CD4-positive, alpha-beta memory T cell (primary cell): ENCODE measurements at regions not wholly inside any gene's neighbourhood (a gene's known extent, or its start where the extent isn't known, plus 50 kb on each side); places are given as distances from the start of the nearest gene placed in this dataset.
"Not testable (repeated sequence)": the region's sequence is repeated elsewhere in the genome, so short reads cannot be mapped to it uniquely, and the experiment has no call there.

ENCODE experiments used
- CTCF ChIA-PET: fragments of 350-600 bp; sonication (Branson Sonifier 250); formaldehyde crosslinking; loops from one replicate; lab custom pipeline; 2021; ENCODE audit warnings: inconsistent platforms; ENCODE audit not compliant: partially characterized antibody; lab: Charles Lee
- POLR2A ChIA-PET: fragments of 350-600 bp; sonication (Branson Sonifier 250); formaldehyde crosslinking; loops from one replicate; lab custom pipeline; 2021; ENCODE audit not compliant: partially characterized antibody; lab: Charles Lee
- DNase-seq, 5 donors: peaks; one replicate each; pipeline versions ENCODE4 v3.0.0 to v3.0.0-alpha.2; 2020 to 2022; ENCODE audit warnings: mixed read lengths in 1 of 5
- H3K27ac ChIP-seq: one replicate; pipeline ENCODE4 v1.7.0; 2013; ENCODE audit warnings: low read depth, low read length
- H3K27me3 ChIP-seq: 2 replicates; pipeline ENCODE4 v1.7.0; 2013; ENCODE audit warnings: mild to moderate bottlenecking, low read length, moderate library complexity; ENCODE audit not compliant: insufficient read depth
- H3K36me3 ChIP-seq: 2 replicates; pipeline ENCODE4 v1.7.0; 2013; ENCODE audit warnings: mild to moderate bottlenecking, low read length, moderate library complexity; ENCODE audit not compliant: insufficient read depth
- H3K4me1 ChIP-seq: 2 replicates; pipeline ENCODE4 v1.7.0; 2013; ENCODE audit warnings: mild to moderate bottlenecking, low read length, moderate library complexity; ENCODE audit not compliant: insufficient read depth
- H3K4me3 ChIP-seq, 2 donors: one replicate each; pipeline ENCODE4 v1.7.0; 2013; ENCODE audit warnings: low read length in 2 of 2, mild to moderate bottlenecking in 1 of 2
- H3K9me3 ChIP-seq, 2 donors: one replicate each; pipeline ENCODE4 v1.7.0; 2013; ENCODE audit warnings: low read length in 2 of 2, control low read depth in 1 of 2; ENCODE audit not compliant: control insufficient read depth in 1 of 2
- H3K27ac Mint-ChIP-seq, 7 donors: one replicate each; pipeline ENCODE4 v1.8.0; 2020 to 2021; ENCODE audit warnings: mixed read lengths in 7 of 7, mild to moderate bottlenecking in 6 of 7, inconsistent platforms in 3 of 7, moderate library complexity in 3 of 7
- H3K27me3 Mint-ChIP-seq, 2 donors: one replicate each; pipeline ENCODE4 v1.8.0; 2020 to 2021; ENCODE audit warnings: mixed read lengths in 2 of 2
- H3K36me3 Mint-ChIP-seq, 2 donors: one replicate each; pipeline ENCODE4 v1.8.0; 2020 to 2021; ENCODE audit warnings: mixed read lengths in 2 of 2, inconsistent platforms in 1 of 2, mild to moderate bottlenecking in 1 of 2
- H3K4me1 Mint-ChIP-seq, 4 donors: one replicate each; pipeline ENCODE4 v1.8.0; 2020 to 2021; ENCODE audit warnings: mixed read lengths in 4 of 4, mild to moderate bottlenecking in 1 of 4
- H3K4me3 Mint-ChIP-seq, 8 donors: one replicate each; pipeline ENCODE4 v1.8.0; 2020 to 2021; ENCODE audit warnings: mixed read lengths in 8 of 8, mild to moderate bottlenecking in 7 of 8, moderate library complexity in 6 of 8, inconsistent platforms in 3 of 8
- H3K9me3 Mint-ChIP-seq, 8 donors: one replicate each; pipeline ENCODE4 v1.8.0; 2020 to 2021; ENCODE audit warnings: mixed read lengths in 8 of 8, mild to moderate bottlenecking in 5 of 8, inconsistent platforms in 3 of 8, moderate library complexity in 1 of 8
- intact Hi-C: fragments of 100-400 bp; cut with micrococcal nuclease; formaldehyde crosslinking; loops from one replicate; pipeline ENCODE4 v1.15.1; 2023

GRCh38 chr5:91484662-91485061 is 101.5 kb upstream of the ARRDC3 start:
- intact Hi-C loops: no loop called here
- H3K27ac ChIP-seq: no peak overlapping the region
- POLR2A ChIA-PET: no interaction called here
- no peaks in the 10 kb centered on the region for H3K9me3 ChIP-seq
- no peaks in the 10 kb centered on the region for H3K36me3 Mint-ChIP-seq
- CTCF ChIA-PET: interaction anchor here (2.3 kb wide), 1 partner anchor 14 kb away, joined by 8 read pairs; no protein-coding TSS in a partner anchor
- H3K4me3 Mint-ChIP-seq: no peak overlapping the region
- no peaks in the 10 kb centered on the region for H3K27me3 Mint-ChIP-seq
- no peaks in the 10 kb centered on the region for H3K27me3 ChIP-seq
- no peak overlapping the region for H3K4me3 ChIP-seq
- H3K36me3 ChIP-seq: no peaks in the 10 kb centered on the region
- H3K4me1 ChIP-seq: no peaks in the 10 kb centered on the region
- H3K4me1 Mint-ChIP-seq: peaks cover 0 to 3% (median 1%) of the 10 kb centered on the region in 4 donors
- no peak for DNase-seq
- no peak overlapping the region for H3K27ac Mint-ChIP-seq
- peaks cover 0 to 3% (median 0%) of the 10 kb centered on the region in 8 donors for H3K9me3 Mint-ChIP-seq

- H3K36me3 Mint-ChIP-seq, H3K36me3 ChIP-seq, POLR2A ChIA-PET, H3K9me3 ChIP-seq, H3K4me1 ChIP-seq, DNase-seq, H3K27me3 ChIP-seq, H3K9me3 Mint-ChIP-seq, intact Hi-C loops, H3K27ac ChIP-seq, H3K4me3 ChIP-seq, H3K27me3 Mint-ChIP-seq: not testable (repeated sequence)
- Mint-ChIP-seq H3K27ac (peak overlapping the region in 1 of 7 donors; percentile 72), H3K4me1 (peaks cover 0 to 11% (median 5%) of the 10 kb centered on the region in 4 donors), H3K4me3 (peak overlapping the region in 3 of 8 donors; percentile 10 to 24 (median 11))
- CTCF ChIA-PET: interaction anchor here (1.0 kb wide), 1 partner anchor 19 kb away, joined by 4 read pairs; no protein-coding TSS in a partner anchor
Measured at GRCh38 chr5:91479376-91479775, 96.3 kb upstream of the ARRDC3 start.

GRCh38 chr5:91478096-91478495 is 95.0 kb upstream of the ARRDC3 start:
- ChIA-PET CTCF (no interaction called here), POLR2A (no interaction called here)
- no peak overlapping the region for H3K4me3 Mint-ChIP-seq
- no peaks in the 10 kb centered on the region for H3K27me3 Mint-ChIP-seq
- DNase-seq: no peak
- no peak overlapping the region for H3K27ac Mint-ChIP-seq
- no peaks in the 10 kb centered on the region for H3K4me1 ChIP-seq
- H3K9me3 Mint-ChIP-seq: peaks cover 0 to 2% (median 0%) of the 10 kb centered on the region in 8 donors
- H3K9me3 ChIP-seq: no peaks in the 10 kb centered on the region
- peaks cover 0 to 11% (median 5%) of the 10 kb centered on the region in 4 donors for H3K4me1 Mint-ChIP-seq
- H3K36me3 ChIP-seq: no peaks in the 10 kb centered on the region
- no peaks in the 10 kb centered on the region for H3K27me3 ChIP-seq
- no peaks in the 10 kb centered on the region for H3K36me3 Mint-ChIP-seq
- no peak overlapping the region for H3K27ac ChIP-seq
- no peak overlapping the region for H3K4me3 ChIP-seq
- intact Hi-C loops: no loop called here

GRCh38 chr5:91477408-91477807 is 94.3 kb upstream of the ARRDC3 start:
- H3K4me3 Mint-ChIP-seq: peak overlapping the region in 1 of 8 donors; percentile 51
- peaks cover 0 to 11% (median 5%) of the 10 kb centered on the region in 4 donors for H3K4me1 Mint-ChIP-seq
- Histone ChIP-seq H3K9me3 (no peaks in the 10 kb centered on the region), H3K4me3 (no peak overlapping the region), H3K36me3 (no peaks in the 10 kb centered on the region), H3K27me3 (no peaks in the 10 kb centered on the region), H3K27ac (no peak overlapping the region), H3K4me1 (no peaks in the 10 kb centered on the region)
- H3K27ac Mint-ChIP-seq: no peak overlapping the region
- no peaks in the 10 kb centered on the region for H3K27me3 Mint-ChIP-seq
- no peaks in the 10 kb centered on the region for H3K36me3 Mint-ChIP-seq
- ChIA-PET POLR2A (no interaction called here), CTCF (no interaction called here)
- intact Hi-C loops: no loop called here
- H3K9me3 Mint-ChIP-seq: peaks cover 0 to 2% (median 0%) of the 10 kb centered on the region in 8 donors
- no peak for DNase-seq

- Mint-ChIP-seq H3K4me1 (peaks cover 0 to 4% (median under 1%) of the 10 kb centered on the region in 4 donors), H3K27ac (no peak overlapping the region), H3K27me3 (peaks cover 0 to 1% of the 10 kb centered on the region in 2 donors), H3K4me3 (no peak overlapping the region), H3K9me3 (no peaks in the 10 kb centered on the region), H3K36me3 (no peaks in the 10 kb centered on the region)
- no peaks in the 10 kb centered on the region for H3K9me3 ChIP-seq
- H3K4me3 ChIP-seq: no peak overlapping the region
- no peaks in the 10 kb centered on the region for H3K27me3 ChIP-seq
- ChIA-PET POLR2A (no interaction called here), CTCF (no interaction called here)
- intact Hi-C loops: no loop called here
- H3K27ac ChIP-seq: no peak overlapping the region
- DNase-seq: no peak
- no peaks in the 10 kb centered on the region for H3K4me1 ChIP-seq
- no peaks in the 10 kb centered on the region for H3K36me3 ChIP-seq
Measured at GRCh38 chr5:91474201-91474600, 91.1 kb upstream of the ARRDC3 start.

GRCh38 chr5:91472631-91473030 is 89.5 kb upstream of the ARRDC3 start:
- Histone ChIP-seq H3K9me3 (no peaks in the 10 kb centered on the region), H3K27me3 (no peaks in the 10 kb centered on the region), H3K4me1 (no peaks in the 10 kb centered on the region), H3K36me3 (no peaks in the 10 kb centered on the region), H3K27ac (no peak overlapping the region), H3K4me3 (no peak overlapping the region)
- intact Hi-C loops: no loop called here
- Mint-ChIP-seq H3K4me1 (peaks cover 0 to 5% (median 4%) of the 10 kb centered on the region in 4 donors), H3K9me3 (peaks cover 0 to 7% (median 0%) of the 10 kb centered on the region in 8 donors), H3K36me3 (peaks cover 0 to 4% of the 10 kb centered on the region in 2 donors), H3K4me3 (no peak overlapping the region), H3K27me3 (peaks cover 0 to 1% of the 10 kb centered on the region in 2 donors), H3K27ac (no peak overlapping the region)
- POLR2A ChIA-PET: no interaction called here
- no peak for DNase-seq
- CTCF ChIA-PET: no interaction called here

GRCh38 chr5:91469517-91470165 is 86.5 kb upstream of the ARRDC3 start:
- ChIA-PET POLR2A (no interaction called here), CTCF (no interaction called here)
- DNase-seq: no peak
- intact Hi-C loops: no loop called here
- no peaks in the 10 kb centered on the region for H3K27me3 ChIP-seq
- H3K36me3 ChIP-seq: no peaks in the 10 kb centered on the region
- H3K9me3 Mint-ChIP-seq: peaks cover 0 to 7% (median under 1%) of the 10 kb centered on the region in 8 donors
- H3K4me1 ChIP-seq: no peaks in the 10 kb centered on the region
- no peaks in the 10 kb centered on the region for H3K9me3 ChIP-seq
- H3K36me3 Mint-ChIP-seq: peaks cover 0 to 4% of the 10 kb centered on the region in 2 donors
- no peak overlapping the region for H3K27ac Mint-ChIP-seq
- H3K27me3 Mint-ChIP-seq: peaks cover 0 to 3% of the 10 kb centered on the region in 2 donors
- H3K4me3 Mint-ChIP-seq: peak overlapping the region in 1 of 8 donors; percentile 4
- H3K4me3 ChIP-seq: no peak overlapping the region
- peaks cover 0 to 5% (median 4%) of the 10 kb centered on the region in 4 donors for H3K4me1 Mint-ChIP-seq
- H3K27ac ChIP-seq: no peak overlapping the region
